ENCODE measurements at regions not wholly inside any gene's neighbourhood (a gene's known extent, or its start where the extent isn't known, plus 50 kb on each side); places are given as distances from the start of the nearest gene placed in this dataset.

DNA sequence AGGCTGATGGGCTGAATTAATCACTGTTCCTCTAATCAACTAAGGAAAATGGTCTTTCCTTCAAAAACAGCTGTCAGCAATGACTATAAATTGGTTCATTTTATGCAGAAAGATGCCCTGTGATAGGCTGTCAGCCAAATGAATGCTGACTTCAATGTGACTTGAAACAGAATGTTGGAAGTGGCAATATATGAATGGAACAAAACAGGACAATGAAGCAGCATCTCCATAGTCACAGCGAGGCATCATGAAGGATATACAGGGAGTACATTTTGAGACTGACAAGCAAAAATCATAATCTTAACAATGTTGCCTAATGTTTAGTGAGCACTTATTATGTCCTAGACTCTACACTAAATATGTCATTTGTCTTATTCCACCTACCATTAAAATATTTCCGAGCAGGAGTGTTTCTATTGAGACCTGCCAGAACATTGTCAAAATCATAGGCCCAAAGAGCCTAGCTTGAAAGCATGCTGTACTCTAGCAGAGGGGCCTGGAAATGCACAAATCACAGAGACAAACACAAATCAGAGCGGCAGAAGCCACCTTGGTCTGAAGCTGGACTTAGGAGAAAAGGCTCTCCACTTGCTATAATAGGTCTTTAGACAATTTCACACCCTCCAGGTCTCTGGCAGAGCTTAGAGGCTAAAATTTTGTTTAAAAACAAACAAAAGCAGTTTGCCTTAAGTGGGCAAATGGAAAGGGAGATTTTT, 63.3 kb downstream of the FAM50B start:
- TF ChIP-seq, protein P1, sequence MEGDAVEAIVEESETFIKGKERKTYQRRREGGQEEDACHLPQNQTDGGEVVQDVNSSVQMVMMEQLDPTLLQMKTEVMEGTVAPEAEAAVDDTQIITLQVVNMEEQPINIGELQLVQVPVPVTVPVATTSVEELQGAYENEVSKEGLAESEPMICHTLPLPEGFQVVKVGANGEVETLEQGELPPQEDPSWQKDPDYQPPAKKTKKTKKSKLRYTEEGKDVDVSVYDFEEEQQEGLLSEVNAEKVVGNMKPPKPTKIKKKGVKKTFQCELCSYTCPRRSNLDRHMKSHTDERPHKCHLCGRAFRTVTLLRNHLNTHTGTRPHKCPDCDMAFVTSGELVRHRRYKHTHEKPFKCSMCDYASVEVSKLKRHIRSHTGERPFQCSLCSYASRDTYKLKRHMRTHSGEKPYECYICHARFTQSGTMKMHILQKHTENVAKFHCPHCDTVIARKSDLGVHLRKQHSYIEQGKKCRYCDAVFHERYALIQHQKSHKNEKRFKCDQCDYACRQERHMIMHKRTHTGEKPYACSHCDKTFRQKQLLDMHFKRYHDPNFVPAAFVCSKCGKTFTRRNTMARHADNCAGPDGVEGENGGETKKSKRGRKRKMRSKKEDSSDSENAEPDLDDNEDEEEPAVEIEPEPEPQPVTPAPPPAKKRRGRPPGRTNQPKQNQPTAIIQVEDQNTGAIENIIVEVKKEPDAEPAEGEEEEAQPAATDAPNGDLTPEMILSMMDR (IDR thresholded peaks at IDR 0.05; ENCODE audit: low read depth, low read length): no peak
- no peak for TF ChIP-seq EZH2phosphoT487 (IDR thresholded peaks at IDR 0.05; ENCODE audit: low read depth)

All from OCI-LY3 (cell line).